Stimulated activated naive CD4-positive, alpha-beta T cell (primary cell): ENCODE measurements at regions not wholly inside any gene's neighbourhood (a gene's known extent, or its start where the extent isn't known, plus 50 kb on each side); places are given as distances from the start of the nearest gene placed in this dataset.

ENCODE experiments used
- DNase-seq, 6 experiments: peaks; one replicate each; lab custom pipeline; 2025; lab: John Stamatoyannopoulos, UW

DNA sequence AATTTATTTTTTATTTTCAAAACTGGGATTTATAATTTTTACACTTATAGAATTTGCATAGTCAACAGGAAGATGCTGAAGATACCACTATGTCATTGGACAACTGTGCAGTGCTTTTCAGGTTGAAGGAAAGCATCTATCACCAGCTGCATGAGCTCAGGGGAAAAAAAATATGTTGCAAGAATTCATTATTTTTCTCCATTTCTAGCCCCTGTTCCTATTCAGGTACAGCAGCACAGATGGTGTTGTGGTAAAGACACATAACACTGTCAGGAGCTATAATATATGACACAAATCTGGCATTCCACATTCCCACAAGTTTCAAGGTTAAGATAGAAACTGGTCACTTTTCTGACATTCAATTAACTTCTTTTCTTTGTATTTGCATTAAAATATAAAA, 1088.6 kb downstream of the MAT2B start:
- no peak for DNase-seq

DNA sequence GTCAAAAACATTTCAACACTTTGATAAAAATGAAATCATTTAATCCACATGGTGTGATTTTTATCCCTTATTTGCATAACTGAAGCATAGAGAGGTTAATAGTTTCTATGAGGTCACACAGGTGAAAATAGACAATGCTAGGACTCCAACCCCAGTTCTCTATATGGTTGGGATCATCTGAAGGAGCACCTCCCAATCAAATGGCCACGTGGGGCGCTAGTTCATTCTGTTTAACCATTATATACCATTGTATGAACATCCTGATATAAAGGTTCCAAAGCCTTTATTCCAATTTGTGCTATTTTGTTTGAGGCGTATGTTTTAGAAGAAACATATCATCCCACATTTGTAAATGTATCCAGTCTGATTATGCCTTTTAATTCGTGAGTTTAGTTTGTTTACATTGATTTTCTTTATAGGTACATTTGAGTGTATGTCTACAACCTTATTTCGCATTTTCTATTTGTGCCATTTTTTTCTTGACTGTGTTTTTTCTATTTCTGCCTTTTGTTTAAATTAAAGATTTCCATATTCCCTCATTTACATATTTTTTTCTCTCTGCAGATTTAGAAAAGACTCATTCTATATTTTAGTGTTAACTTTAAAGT, 1092.0 kb downstream of the MAT2B start:
- no peak for DNase-seq

DNA sequence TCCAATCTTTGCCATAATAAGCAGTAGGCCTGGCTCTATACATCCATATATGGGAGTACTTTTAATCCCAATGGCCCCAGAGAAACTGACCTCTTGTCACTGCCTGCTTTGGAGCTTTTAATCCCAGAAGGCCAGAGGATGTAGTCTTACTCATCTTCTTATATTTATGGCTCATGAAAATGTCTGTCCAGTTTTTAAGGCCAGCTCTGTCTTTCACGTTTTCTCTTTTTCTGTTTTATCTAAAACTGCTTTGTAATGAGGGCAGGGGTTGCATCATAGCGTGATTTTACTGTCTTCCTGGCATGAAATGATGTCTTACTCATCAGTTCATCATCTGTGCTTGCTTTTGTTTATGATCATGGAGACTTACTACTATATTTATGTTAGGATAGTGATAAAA, 1094.9 kb downstream of the MAT2B start:
- no peak for DNase-seq

DNA sequence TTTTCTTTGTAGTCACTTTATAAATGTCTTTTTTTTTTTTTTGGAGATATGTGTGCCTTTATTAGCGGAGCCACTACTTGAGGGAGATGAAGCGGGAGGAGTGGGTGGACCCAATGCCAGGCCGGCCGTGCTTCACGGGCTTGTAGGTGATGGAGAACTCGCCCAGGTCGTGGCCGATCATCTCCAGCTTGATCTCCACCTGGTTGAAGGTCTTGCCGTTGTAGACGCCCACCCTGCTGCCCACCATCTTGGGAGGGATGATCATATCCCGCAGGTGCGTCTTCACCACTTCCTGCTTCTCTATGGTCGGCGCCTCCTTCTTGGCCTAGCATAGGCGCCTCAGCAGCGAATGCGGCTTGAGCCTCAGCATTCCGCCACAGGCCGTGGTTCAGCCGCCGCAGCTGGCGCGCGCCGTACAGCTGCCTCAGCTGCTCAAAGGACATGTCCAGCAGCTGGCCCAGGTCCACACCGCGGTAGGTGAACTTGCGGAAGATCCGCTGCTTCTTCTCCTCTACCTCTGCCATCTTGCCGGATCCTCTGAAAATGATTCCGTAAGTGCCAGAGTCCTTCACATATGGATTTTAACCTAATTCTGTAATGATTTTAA, 1095.6 kb downstream of the MAT2B start:
- no peak for DNase-seq

DNA sequence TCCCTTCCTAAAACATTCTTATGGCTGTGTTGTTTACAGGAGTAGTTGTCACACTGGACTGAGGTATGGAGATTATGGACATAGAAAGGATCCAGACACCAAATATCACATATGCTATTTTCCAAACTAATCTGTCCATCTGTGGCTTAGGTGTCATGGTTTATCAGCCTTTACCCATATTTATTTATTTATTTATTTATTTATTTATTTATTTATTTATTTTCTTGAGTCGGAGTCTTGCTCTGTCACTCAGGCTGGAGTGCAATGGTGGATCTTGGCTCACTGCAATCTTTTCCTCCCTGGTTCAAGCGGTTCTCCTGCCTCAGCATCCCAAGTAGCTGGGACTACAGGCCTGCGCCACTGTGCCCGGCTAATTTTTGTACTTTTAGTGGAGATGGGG, 1103.1 kb downstream of the MAT2B start:
- DNase-seq, result no peak

DNA sequence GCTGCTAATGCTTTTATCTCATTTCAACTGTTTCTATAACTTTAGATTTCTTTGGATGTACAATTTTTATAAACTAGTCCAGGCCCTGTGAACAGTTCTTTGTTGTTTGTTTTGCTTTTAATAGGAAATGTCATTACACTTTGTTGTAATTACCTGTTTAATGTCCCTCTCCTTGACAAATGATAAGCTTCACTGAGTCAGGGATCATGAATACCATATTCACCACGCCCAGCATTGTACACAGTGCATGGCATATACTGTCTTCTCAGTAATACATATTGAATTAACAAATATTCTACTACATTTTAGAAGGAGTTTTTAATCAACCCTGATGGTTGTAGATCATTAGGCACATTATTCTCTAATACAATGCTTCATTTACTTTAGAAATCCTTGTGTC, 1105.0 kb downstream of the MAT2B start:
- no peak for DNase-seq

DNA sequence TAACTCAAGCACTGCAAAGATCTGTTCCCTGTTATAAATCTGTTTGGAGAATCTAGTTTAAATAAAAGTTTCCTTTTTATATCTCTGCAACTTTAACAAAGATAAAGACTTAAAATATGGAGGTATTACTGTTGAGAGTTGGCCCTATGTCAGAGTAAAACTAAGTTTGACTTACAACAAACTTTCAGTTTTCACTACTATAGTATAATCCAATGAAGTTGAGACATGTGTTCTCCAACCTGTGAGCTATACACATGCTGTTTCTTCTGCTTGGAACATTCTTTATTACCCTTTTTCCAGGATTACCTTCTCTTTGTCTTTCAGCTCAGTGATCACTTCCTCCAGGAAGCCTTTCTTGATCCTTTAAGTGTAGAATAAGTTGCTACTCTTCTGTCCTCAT, 1109.3 kb downstream of the MAT2B start:
- DNase-seq, result no peak

DNA sequence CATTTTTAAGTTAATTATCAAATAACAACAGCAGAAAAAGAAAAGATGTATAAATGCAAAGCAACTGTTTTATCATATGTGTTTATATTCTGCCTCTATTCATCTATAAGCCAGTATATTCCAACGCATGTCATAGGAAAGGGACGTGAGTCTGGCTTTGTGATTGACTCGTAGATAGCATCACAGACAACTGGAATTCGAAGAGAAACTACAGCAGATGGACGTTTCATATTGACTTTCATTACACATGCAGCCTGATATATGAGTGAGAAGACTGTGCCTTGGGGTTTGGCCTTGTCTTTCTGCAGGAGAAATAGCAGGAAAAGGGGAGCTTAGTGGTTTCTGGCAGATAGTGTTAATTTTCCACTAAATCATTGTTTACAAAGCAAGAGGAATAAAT, 1111.9 kb downstream of the MAT2B start:
- DNase-seq, result no peak

DNA sequence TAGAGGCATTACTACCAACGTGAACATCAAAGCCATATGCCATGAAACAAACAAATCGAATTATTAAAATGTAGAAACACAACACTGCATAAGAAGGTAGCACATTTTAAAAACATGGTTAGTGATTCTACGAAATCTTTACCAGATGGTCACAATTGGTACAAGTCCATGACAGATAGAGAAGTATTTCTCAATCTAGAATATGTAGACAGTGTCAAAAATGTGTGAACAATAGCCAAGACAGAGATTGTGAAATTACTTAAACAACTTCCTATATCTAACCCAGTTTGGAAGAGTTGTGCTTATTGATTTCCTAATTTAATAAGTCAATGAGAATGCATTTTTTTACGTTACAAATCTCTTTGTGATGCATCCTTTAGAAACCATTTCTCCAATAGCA, 1121.6 kb downstream of the MAT2B start:
- DNase-seq, result no peak

DNA sequence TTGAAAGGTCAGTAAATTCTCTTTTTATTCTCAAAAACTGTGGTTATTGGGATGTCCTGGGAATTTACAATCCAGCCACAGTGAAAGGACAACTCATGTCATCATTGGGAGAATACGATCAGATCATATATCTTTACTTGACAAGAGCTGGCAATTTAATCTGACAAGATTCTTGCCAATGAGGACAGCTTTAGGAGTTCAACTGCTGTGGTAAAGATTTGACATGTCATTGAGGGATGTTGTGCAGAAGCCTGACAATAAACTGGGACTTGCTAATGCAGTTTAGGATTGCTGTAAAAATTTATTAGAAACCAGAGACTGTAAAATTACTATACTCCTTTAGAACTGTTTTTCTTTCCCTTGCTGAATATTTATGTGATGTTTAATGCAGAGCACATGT, 1131.0 kb downstream of the MAT2B start:
- DNase-seq, result no peak

DNA sequence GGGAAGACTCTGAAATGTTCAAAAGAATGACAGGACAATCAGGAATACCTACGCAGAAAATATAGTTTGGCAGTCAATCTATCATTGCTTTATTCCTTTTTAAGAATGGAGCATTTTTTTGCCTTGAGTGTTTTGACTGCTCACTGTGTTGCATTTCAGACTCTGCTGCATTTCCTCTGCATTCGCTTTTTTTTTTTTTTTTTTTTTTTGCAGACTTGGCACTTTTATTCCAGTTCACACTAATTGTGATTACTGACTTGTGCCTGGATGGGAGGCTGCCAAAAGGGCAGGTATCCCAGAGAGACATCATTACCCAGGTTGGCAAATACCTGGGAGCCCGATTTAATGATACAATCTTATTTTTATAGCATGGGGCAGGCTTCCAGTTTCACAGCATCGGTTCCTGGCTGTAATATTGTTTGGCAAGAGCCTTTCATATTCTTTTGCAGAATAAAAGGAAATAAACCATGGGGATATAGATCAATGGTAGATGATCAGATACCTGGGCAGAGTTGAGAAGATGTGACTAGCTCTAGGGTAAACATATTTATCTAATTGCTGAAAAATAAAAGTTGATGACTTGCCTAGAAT, 1132.6 kb downstream of the MAT2B start:
- DNase-seq, result no peak

DNA sequence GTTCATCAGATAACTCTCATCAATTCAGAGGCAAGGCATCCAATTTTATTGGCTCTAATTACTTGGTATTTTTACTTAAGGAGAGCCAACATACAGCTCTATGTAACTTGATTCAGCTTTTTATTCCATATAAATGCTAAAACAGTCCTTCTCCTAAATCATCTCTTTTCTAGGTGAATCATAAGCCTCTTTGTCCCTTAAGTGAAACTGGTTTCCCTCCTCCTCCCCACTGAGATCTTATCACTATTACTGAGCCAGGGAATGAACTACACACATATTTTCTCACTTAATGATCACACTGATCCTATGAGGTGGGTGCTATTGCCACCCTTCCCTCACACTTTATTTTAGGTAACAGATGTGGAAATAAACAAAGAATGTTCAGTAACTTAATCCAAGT, 1143.8 kb downstream of the MAT2B start:
- no peak for DNase-seq

DNA sequence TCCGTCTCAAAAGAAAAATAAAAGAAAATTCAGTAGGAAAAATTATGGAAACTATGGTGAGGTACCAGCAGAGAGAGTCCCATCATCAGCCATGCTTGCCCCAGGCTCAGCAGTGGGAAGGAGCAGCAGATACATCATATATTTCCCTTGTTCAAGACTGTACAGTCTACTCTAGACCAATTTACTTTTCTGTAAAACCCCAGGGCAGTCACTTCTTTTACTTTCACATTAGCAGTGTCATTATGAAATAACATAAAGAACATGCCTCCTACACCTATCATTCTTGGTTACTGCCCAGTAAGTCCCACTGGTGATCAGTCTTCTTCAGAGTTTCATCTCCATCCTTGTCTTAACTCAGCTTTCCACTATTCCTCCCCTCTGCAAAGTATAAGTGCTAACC, 1145.0 kb downstream of the MAT2B start:
- no peak for DNase-seq

DNA sequence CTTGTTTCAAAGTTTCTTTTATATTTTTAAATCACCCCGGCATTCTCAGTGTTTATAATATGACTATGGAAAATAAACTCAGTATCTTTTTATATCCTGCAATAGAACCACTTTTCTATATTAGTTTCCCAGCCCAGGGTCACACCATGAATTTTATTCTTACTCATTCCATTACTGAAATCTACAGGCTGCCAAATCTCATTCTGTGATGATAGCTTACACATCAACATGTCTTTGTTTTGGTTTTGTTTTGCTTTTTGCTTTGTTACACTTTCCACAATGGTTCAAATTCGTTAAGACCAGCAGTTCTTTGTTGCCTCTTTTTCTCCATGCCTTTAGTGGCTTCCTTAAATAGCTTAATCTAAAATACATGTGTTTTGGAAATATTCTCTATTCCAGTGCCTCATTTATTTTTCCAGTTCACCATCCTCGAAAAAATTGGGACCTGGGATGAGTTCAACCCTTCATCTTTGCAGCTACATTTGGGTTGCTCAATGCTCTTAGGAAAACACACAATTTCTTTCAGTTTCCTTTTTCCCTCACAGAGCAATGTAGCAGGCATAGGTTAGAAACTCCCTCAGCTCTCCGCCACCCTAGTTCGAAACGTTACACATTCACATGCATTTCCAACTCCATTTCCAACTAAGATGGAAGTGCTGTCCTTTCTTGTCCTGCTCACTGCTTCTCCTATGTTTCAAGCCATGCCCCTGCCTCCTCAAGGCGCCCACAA, 1146.3 kb downstream of the MAT2B start:
- no peak for DNase-seq

DNA sequence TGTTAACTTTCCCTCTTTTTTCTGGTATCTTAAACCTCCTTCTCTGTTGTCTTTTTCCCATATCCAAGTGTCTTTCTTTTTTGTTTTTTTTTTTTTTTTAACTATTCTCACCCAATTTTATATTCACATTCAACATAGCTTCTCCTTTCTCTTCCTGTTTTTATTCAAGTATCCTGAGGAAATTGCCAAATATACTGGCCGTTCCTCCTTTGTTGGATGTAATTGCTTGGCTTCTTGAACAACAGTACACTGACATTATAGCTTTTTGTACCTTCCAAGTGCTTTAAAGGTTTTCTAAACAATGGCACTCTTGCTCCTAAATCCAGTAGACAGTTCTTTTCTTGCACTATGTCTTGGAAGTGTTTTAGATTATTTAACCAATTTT, 1146.8 kb downstream of the MAT2B start:
- no peak for DNase-seq

DNA sequence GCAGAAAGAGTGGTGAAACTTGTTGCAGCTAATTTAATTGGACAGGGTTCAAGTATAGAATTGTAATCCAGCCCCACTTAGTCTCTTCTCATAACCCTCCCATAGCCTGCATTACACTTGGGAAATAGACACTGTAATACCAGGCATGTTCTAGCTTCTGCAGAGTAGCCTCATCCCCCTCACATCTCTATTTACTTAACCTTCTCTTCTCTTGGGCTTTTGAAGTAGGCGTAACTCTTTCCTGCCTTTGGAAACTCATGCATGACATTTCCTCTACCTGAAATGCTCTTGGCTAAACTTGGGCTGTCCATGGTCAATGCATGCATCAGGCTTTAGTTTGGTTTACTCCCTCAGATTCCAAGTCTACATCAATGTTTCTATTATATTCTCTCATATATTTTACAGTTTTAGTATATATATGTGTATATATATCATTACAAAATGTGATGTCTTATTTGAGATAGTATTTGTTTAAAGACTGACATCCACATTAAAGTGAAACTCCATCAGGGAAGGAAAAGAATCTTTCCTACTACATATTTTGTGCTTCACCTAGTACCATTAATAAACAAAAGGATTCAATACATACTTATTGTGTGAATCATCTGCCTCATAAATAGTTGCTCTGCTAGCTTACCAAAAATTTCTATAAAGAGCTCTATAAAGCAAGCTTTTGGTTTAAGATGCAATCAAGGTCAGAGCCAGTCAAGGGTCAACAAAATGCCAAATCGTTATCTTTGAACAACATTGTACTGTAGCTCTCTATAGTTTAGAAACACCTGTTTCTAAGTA, 1158.0 kb downstream of the MAT2B start:
- DNase-seq, result no peak

DNA sequence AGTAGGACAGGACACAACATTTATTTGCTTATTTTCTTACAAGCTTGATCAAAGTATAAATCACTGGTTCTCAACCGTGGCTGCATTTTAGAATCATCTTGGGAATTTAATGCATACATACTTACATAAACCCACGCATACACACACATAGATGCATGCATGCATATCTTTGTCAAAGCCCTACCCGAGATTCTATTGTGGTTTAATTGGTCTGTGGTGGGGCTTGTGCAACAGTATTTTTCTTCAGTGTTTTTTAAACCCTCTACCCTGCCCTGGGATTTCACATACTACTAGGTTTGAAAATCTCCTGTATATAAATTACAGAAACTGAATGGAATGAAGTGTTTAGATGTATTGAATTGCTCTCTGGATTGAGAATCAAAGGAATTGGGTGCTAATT, 1166.2 kb downstream of the MAT2B start:
- DNase-seq, result no peak

DNA sequence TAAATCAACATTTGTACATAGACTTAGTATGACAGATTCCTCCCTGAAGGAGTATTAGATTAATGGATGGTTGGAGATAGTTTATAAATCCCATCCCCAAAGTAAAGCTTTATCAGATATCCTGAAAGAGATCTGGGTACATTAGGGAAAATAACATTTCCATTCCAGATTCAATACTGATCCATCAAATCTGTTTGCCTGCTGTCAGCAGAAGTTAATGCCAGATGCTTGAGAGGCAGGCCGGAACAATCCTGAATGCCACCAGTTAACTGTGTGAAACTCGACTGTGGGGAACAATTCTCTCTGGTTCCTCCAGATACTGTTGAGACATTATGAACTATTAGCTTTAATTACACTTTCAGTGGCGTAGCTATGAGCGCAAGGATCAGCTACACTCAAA, 1166.8 kb downstream of the MAT2B start:
- no peak for DNase-seq

DNA sequence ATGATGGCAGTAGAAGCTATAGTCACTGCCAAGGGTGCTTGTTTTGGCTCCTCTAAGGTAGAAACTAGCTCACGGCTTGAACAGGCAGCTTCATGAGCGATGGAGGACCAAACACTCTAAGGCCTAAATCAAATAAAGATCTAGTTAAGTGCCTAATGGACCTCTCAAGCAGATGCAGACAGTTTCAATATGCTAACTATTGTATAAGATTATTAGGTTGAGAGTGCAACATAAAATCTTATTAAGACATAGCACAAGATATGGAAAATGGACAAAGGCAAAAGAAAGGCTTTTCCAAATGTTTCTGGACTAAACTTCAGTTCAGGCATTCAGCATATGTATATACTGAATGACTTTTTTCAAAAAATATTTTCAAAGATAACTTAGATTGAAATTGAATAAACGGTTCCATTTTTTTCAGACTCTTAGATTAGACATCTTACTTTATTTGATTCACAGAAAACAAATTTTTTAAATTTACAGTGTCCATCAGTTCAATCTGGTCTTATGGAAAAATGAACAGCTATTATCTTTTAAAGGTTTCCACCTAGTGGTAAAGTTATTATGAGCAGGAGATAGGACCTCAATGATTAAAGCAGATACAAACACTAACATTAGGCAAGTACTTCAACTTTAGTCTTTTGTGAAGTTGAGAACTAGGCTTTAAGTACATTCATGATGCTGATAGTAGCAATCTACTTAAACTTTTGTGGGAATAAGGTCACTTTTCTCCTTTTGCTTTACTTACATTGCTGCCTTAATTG, 1167.7 kb downstream of the MAT2B start:
- no peak for DNase-seq

DNA sequence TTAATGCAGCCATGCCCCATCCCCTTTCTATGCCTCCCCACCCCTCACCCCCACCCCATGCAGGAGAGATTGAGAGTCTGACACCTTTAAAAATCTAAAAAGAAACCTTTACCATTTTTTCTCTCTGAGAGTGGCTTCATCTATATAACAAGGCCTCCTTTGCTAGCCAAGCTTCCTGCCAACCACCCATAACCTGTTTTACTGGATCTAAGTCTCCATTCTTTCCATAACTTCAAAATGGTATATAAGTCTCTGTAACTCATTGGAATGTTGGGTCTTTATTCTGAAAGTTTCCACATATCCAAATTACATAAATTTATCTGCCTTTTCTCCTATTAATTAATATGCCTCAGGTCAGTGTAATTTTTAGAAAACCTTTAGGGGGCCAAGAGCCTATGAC, 1174.0 kb downstream of the MAT2B start:
- no peak for DNase-seq

DNA sequence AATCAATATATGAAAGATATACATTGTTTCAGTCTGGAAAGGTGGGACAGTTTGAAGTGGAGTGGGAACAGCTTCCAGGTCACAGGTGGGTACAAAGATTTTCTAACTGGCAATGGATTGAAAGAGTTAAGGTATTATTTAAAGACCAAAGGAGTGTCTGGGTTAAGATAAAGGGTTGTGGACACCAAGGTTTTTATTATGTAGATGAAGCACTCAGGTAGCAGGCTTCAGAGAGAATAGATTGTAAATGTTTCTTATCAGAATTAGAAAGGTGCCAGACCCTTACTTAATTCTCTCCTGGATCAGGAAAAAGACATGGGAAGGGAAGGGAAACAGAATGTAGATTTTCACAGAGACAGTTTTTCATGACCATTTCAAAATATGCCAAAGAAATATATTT, 1174.8 kb downstream of the MAT2B start:
- DNase-seq, result no peak
